Heart left ventricle (tissue), 16 donors: ENCODE measurements at regions not wholly inside any gene's neighbourhood (a gene's known extent, or its start where the extent isn't known, plus 50 kb on each side); places are given as distances from the start of the nearest gene placed in this dataset.

Experiments
- ATAC-seq, 4 donors: fragments of 200-7000 bp; cut with Tn5 transposase; one replicate each; pipeline ENCODE4 v1.9.1; 2020 to 2022; ENCODE audit warnings: moderate library complexity in 4 of 4, mild to moderate bottlenecking in 3 of 4, moderate number of reproducible peaks in 1 of 4
- DNase-seq, 5 donors: peaks; one replicate each; pipeline ENCODE4 v3.0.0-alpha.2; 2020
- H3K27ac ChIP-seq, 12 donors: fragments of 200-600 bp; sonication (generic) in 4 of 12; one replicate each; pipeline versions ENCODE4 v1.5.0 to v1.8.0; 2016 to 2022; ENCODE audit warnings: mild to moderate bottlenecking in 2 of 12
- H3K27me3 ChIP-seq, 9 donors: fragments of 200-600 bp; sonication (generic) in 2 of 9; one replicate each; pipeline versions ENCODE4 v1.5.1 to v1.8.0; 2016 to 2022; ENCODE audit warnings: mild to moderate bottlenecking in 3 of 9
- H3K36me3 ChIP-seq, 9 donors: fragments of 200-600 bp; sonication (generic) in 2 of 9; one replicate each; pipeline versions ENCODE4 v1.5.0 to v1.8.0; 2018 to 2022; ENCODE audit warnings: mild to moderate bottlenecking in 2 of 9
- H3K4me1 ChIP-seq, 12 donors: fragments of 200-600 bp; sonication (generic) in 4 of 12; one replicate each; pipeline versions ENCODE4 v1.5.0 to v1.8.0; 2016 to 2022; ENCODE audit warnings: mild to moderate bottlenecking in 3 of 12
- H3K4me3 ChIP-seq, 12 donors: fragments of 200-600 bp; sonication (generic) in 4 of 12; one replicate each; pipeline versions ENCODE4 v1.5.0 to v1.8.0; 2017 to 2022; ENCODE audit warnings: mild to moderate bottlenecking in 9 of 12, moderate library complexity in 4 of 12
- H3K9me3 ChIP-seq, 12 donors: fragments of 200-600 bp; sonication (generic) in 4 of 12; one replicate each; pipeline versions ENCODE4 v1.5.0 to v1.8.0; 2016 to 2022; ENCODE audit warnings: mild to moderate bottlenecking in 1 of 12
- POLR2A ChIP-seq, 2 donors: fragments of 450-650 bp; IDR thresholded peaks; one replicate each; pipeline ENCODE4 v1.6.1; 2017; ENCODE audit warnings: antibody characterized with exemption in 2 of 2, mild to moderate bottlenecking in 2 of 2, moderate library complexity in 2 of 2
- WGBS, 4 donors: extraction: QIAGEN DNeasy Blood & Tissue Kit in 2 of 4; methylation state at CpG; one replicate each; pipeline versions ENCODE4 v1.1.5 to v1.1.7; 2013 to 2018; 5-methylcytosine and 5-hydroxymethylcytosine counted together
- intact Hi-C, 10 donors: fragments of 100-400 bp; cut with DNase I; formaldehyde crosslinking; loops; one replicate each; pipeline versions ENCODE4 v1.11.1 to v1.14.2; 2022
- TF ChIP-seq, protein P1 (sequence below), 12 donors: fragments of 200-600 bp; sonication (generic) in 4 of 12; IDR thresholded peaks; one replicate each; pipeline versions ENCODE4 v1.5.0 to v1.8.0; 2018 to 2022; ENCODE audit warnings: antibody characterized with exemption in 12 of 12, mild to moderate bottlenecking in 5 of 12
- donor health status: ischemic (EF 13 %, LVEDD 7.1; RV severe dilation, severe dysfunction).
- donor health status: healthy with polysubstance abuse.
- donor health status: DM: no; HTN: yes; CAD: no.
- donor health status: DM: no; HTN: no; CAD: no.
- donor health status: ischemic (EF 25% LVEDD 6.9; RV normal size, moderate dysfunction).
- donor health status: ischemic (EF 25% LVEDD 5.7; RV mildly dilated, moderate dysfunction).
- donor health status: healthy.
- donor health status: DM: yes; HTN: yes; CAD: no.
- donor health status: ischemic (EF 35%, LVEDD 5.7; RV mildly dilated, moderate dysfunction).
- donor health status: nonischemic (EF 11% LVEDD 7.7; RV severe dilation, severe dysfunction).
- donor health status: DM: yes; HTN: yes; CAD: no.
- donor health status: PGD.
- donor health status: ischemic (EF 29% LVEDD 5.4; RV normal size, mild dysfunction).
- donor health status: nonischemic (EF 23%, LVEDD 6.1; RV moderate dilation, normal function).

DNA sequence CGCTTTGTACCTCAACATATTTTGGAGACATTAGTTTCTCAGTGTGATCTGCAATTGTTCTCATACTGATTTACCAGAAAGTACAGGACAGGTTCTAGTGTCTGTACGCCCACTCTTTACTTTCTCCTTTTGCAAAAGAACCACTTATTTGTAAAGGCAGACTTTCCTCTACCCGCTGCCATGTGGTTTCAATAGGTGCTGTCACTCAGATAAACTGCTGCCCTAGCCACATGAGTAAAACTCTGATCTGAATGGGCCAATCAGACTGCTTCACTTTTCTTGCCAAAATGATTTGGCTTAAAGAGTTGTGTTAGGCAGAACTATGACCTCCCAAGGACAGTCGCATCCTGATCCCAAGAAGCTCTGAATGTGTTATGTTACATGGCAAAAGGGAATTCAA lies 984.6 kb upstream of the NR2F2 start:
- no peak for ATAC-seq

DNA sequence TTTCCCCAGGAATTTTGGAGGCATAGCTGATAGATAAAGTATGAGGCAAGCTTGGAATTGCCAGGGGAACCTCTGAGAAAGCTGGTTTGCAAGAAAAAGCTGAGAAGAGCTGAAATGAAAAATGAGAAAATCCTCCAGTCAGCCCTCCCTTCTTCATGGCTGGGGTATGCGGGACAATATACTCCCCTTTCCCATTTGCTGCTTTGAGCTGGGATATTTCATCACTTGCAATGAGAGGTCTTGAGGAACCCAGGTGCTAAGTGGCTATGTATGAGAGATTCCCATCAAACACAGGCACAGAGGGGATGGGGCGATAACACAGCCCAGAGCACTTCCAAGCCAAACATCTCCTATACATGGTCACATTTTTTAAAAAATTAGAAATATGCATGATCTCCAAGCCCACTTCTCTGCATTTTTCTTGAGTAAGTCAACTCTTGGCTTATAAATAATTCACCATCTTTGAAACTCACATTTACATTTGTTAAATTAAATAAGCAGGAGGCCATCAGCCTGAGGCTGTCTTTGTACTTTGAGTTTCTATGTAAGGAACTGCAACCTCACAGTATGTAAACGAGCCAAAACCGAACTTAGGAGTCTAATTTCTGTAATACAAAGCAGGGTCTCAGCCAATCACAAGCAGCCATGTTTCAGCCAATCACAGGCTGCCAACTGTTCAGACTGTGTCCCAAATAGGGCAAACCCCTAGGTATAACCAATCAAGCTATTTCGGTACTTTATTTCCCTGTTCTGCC lies 983.6 kb upstream of the NR2F2 start:
- DNase-seq (no peak), ATAC-seq (no peak)
- H3K4me3 ChIP-seq = no peak overlapping the region
- H3K4me1 ChIP-seq = no peaks in the 10 kb centered on the region
- intact Hi-C loops = no loop called here
- H3K27me3 ChIP-seq = no peaks in the 10 kb centered on the region
- 74 to 90% (median 87%) methylated on average over 5 of the region's 5 CpGs for WGBS, 4 donors
- H3K27ac ChIP-seq = no peak overlapping the region
- no peaks in the 10 kb centered on the region for H3K36me3 ChIP-seq
- no peaks in the 10 kb centered on the region for H3K9me3 ChIP-seq
- TF ChIP-seq, protein P1, sequence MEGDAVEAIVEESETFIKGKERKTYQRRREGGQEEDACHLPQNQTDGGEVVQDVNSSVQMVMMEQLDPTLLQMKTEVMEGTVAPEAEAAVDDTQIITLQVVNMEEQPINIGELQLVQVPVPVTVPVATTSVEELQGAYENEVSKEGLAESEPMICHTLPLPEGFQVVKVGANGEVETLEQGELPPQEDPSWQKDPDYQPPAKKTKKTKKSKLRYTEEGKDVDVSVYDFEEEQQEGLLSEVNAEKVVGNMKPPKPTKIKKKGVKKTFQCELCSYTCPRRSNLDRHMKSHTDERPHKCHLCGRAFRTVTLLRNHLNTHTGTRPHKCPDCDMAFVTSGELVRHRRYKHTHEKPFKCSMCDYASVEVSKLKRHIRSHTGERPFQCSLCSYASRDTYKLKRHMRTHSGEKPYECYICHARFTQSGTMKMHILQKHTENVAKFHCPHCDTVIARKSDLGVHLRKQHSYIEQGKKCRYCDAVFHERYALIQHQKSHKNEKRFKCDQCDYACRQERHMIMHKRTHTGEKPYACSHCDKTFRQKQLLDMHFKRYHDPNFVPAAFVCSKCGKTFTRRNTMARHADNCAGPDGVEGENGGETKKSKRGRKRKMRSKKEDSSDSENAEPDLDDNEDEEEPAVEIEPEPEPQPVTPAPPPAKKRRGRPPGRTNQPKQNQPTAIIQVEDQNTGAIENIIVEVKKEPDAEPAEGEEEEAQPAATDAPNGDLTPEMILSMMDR (IDR thresholded peaks at IDR 0.05) = no peak
- TF ChIP-seq POLR2A (IDR thresholded peaks at IDR 0.05) = no peak

More for the DNA sequence above, 984.6 kb upstream of the NR2F2 start:
- H3K36me3 ChIP-seq = no peaks in the 10 kb centered on the region
- intact Hi-C loops = no loop called here
- H3K4me3 ChIP-seq = no peak overlapping the region
- no peaks in the 10 kb centered on the region for H3K9me3 ChIP-seq
- no peaks in the 10 kb centered on the region for H3K4me1 ChIP-seq
- no peak overlapping the region for H3K27ac ChIP-seq
- no peaks in the 10 kb centered on the region for H3K27me3 ChIP-seq
- no peak for DNase-seq
- TF ChIP-seq, protein P1 (IDR thresholded peaks at IDR 0.05) = no peak
- TF ChIP-seq POLR2A (IDR thresholded peaks at IDR 0.05) = no peak
- 72 to 84% (median 82%) methylated on average over 4 of the region's 4 CpGs for WGBS, 4 donors

DNA sequence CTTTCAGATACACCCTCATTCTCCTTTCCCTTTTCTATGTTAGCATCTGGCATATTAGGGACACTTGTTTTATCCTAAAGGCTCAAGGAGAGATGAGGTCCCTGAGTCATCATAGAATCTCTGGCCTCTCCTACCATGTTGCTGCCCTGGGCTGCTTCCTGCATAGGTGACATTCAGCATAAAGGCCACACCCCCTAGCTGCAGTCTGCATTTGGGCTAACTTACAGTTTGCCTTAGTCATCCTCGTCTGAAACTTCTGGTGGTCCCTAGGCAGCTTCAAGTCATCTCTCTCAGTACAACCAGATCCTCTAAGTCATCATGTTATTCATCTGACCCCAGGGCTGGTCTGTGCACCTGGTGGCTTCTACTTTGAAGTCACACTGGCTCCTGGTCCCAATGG lies 982.7 kb upstream of the NR2F2 start:
- Histone ChIP-seq H3K4me3 (no peak overlapping the region), H3K27me3 (no peaks in the 10 kb centered on the region), H3K9me3 (no peaks in the 10 kb centered on the region), H3K36me3 (no peaks in the 10 kb centered on the region), H3K27ac (no peak overlapping the region), H3K4me1 (no peaks in the 10 kb centered on the region)
- DNase-seq = no peak
- 85 to 100% (median 92%) methylated on average over 1 of the region's 1 CpG for WGBS, 4 donors
- no peak for ATAC-seq
- TF ChIP-seq, protein P1 (IDR thresholded peaks at IDR 0.05) = no peak
- no peak for TF ChIP-seq POLR2A (IDR thresholded peaks at IDR 0.05)
- intact Hi-C loops = no loop called here

DNA sequence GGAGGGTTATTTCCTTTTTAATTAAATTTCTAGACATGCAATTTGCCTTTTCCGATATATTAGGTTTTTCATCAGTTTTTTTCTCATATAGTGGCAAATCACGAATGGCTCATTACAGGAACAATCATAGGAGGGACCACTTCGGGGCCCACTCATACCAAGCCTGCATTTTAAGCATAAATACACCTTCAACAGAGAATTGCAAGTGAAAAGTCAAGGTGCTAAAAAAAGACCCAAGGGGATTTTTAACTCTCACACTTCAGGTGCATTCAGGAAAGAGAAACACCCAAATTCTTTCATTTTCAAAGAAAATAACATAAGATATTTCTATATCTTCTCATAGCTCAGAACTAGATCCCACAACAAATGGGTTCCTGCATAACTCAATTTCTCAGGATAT lies 979.6 kb upstream of the NR2F2 start:
- DNase-seq (no peak), ATAC-seq (no peak)
- Histone ChIP-seq H3K4me1 (no peaks in the 10 kb centered on the region), H3K36me3 (no peaks in the 10 kb centered on the region), H3K4me3 (no peak overlapping the region), H3K27ac (no peak overlapping the region), H3K27me3 (no peaks in the 10 kb centered on the region), H3K9me3 (no peaks in the 10 kb centered on the region)
- TF ChIP-seq, protein P1 (IDR thresholded peaks at IDR 0.05) = no peak
- no peak for TF ChIP-seq POLR2A (IDR thresholded peaks at IDR 0.05)
- intact Hi-C loops = no loop called here
- 92 to 94% (median 93%) methylated on average over 3 of the region's 3 CpGs for WGBS, 4 donors
